Esophagus squamous epithelium (tissue), 5 donors: ENCODE measurements at regions not wholly inside any gene's neighbourhood (a gene's known extent, or its start where the extent isn't known, plus 50 kb on each side); places are given as distances from the start of the nearest gene placed in this dataset.

Experiments used
- DNase-seq: peaks from one replicate; lab custom pipeline; 2025; lab: John Stamatoyannopoulos, UW
- H3K27ac ChIP-seq, 4 donors: fragments of 200-600 bp; sonication (generic); one replicate each; pipeline ENCODE4 v1.5.1; 2016 to 2019; ENCODE audit warnings: mild to moderate bottlenecking in 1 of 4
- H3K27me3 ChIP-seq, 4 donors: fragments of 200-600 bp; sonication (generic); 1 replicate in 3 of 4; 2 replicates in 1 of 4; pipeline versions ENCODE4 v1.5.1 to v1.6.0; 2017 to 2021; ENCODE audit warnings: antibody characterized with exemption in 1 of 4
- H3K36me3 ChIP-seq, 3 donors: fragments of 200-600 bp; sonication (generic); one replicate each; pipeline ENCODE4 v1.5.1; 2016 to 2019
- H3K4me1 ChIP-seq, 3 donors: fragments of 200-600 bp; sonication (generic); one replicate each; pipeline ENCODE4 v1.5.1; 2017 to 2019
- H3K4me3 ChIP-seq, 4 donors: fragments of 200-600 bp; sonication (generic); 1 replicate in 3 of 4; 2 replicates in 1 of 4; pipeline ENCODE4 v1.5.1; 2016 to 2019; ENCODE audit warnings: mild to moderate bottlenecking in 2 of 4, moderate library complexity in 1 of 4
- H3K9me3 ChIP-seq, 3 donors: fragments of 200-600 bp; sonication (generic); one replicate each; pipeline ENCODE4 v1.5.1; 2016 to 2019
- CTCF ChIP-seq, 6 experiments: fragments of 450-650 bp in 4 of 6; fragments of 200-600 bp in 2 of 6; sonication (generic) in 2 of 6; IDR thresholded peaks; one replicate each; pipeline ENCODE4 v1.5.1; 2016 to 2019; ENCODE audit warnings: antibody characterized with exemption in 6 of 6, mild to moderate bottlenecking in 4 of 6, moderate library complexity in 4 of 6
- POLR2A ChIP-seq, 4 donors: fragments of 450-650 bp; IDR thresholded peaks; one replicate each; pipeline ENCODE4 v1.6.1; 2017; ENCODE audit warnings: antibody characterized with exemption in 4 of 4, mild to moderate bottlenecking in 4 of 4, moderate library complexity in 3 of 4
- WGBS, 2 donors: methylation state at CpG; one replicate each; pipeline ENCODE4 v1.1.5; 2018; 5-methylcytosine and 5-hydroxymethylcytosine counted together
- intact Hi-C: fragments of 100-400 bp; cut with DNase I; formaldehyde crosslinking; loops from one replicate; pipeline ENCODE4 v1.15.0; 2022
- donor health status: DM: yes; HTN: yes; CAD: no.

GRCh38 chr4:180960743-180961401, 1282.3 kb upstream of the TENM3 start:
- Histone ChIP-seq H3K27me3 (no peaks in the 10 kb centered on the region), H3K4me3 (no peak overlapping the region), H3K27ac (no peak overlapping the region), H3K4me1 (no peaks in the 10 kb centered on the region), H3K9me3 (no peaks in the 10 kb centered on the region), H3K36me3 (no peaks in the 10 kb centered on the region)
- no peak for DNase-seq
- TF ChIP-seq CTCF (IDR thresholded peaks at IDR 0.05) (peak in 1 of 6 experiments; percentile 12), POLR2A (IDR thresholded peaks at IDR 0.05) (no peak)
- WGBS, 2 donors = 67 to 73% methylated on average over 4 of the region's 4 CpGs
- intact Hi-C loops = no loop called here

GRCh38 chr4:180962268-180962667, 1280.9 kb upstream of the TENM3 start:
- Histone ChIP-seq H3K4me3 (no peak overlapping the region), H3K36me3 (no peaks in the 10 kb centered on the region), H3K4me1 (no peaks in the 10 kb centered on the region), H3K9me3 (no peaks in the 10 kb centered on the region), H3K27me3 (no peaks in the 10 kb centered on the region), H3K27ac (no peak overlapping the region)
- no peak for DNase-seq
- TF ChIP-seq CTCF (IDR thresholded peaks at IDR 0.05) (no peak), POLR2A (IDR thresholded peaks at IDR 0.05) (no peak)
- 77 to 81% methylated on average over 3 of the region's 3 CpGs for WGBS, 2 donors
- intact Hi-C loops = no loop called here

GRCh38 chr4:180966312-180966711, 1276.9 kb upstream of the TENM3 start:
- Histone ChIP-seq H3K4me3 (no peak overlapping the region), H3K27ac (no peak overlapping the region), H3K9me3 (no peaks in the 10 kb centered on the region), H3K4me1 (no peaks in the 10 kb centered on the region), H3K27me3 (no peaks in the 10 kb centered on the region), H3K36me3 (no peaks in the 10 kb centered on the region)
- DNase-seq = no peak
- 26 to 39% methylated on average over 2 of the region's 2 CpGs for WGBS, 2 donors
- intact Hi-C loops = no loop called here
- TF ChIP-seq CTCF (IDR thresholded peaks at IDR 0.05) (no peak), POLR2A (IDR thresholded peaks at IDR 0.05) (no peak)

- no peaks in the 10 kb centered on the region for H3K9me3 ChIP-seq
- no peaks in the 10 kb centered on the region for H3K4me1 ChIP-seq
- 74 to 75% methylated on average over 3 of the region's 3 CpGs for WGBS, 2 donors
- TF ChIP-seq POLR2A (IDR thresholded peaks at IDR 0.05) (no peak), CTCF (IDR thresholded peaks at IDR 0.05) (no peak)
- H3K27ac ChIP-seq = no peak overlapping the region
- DNase-seq = no peak
- intact Hi-C loops = no loop called here
- no peaks in the 10 kb centered on the region for H3K36me3 ChIP-seq
- no peaks in the 10 kb centered on the region for H3K27me3 ChIP-seq
- no peak overlapping the region for H3K4me3 ChIP-seq
Measured at GRCh38 chr4:180967936-180968335, 1275.3 kb upstream of the TENM3 start.

- no peak overlapping the region for H3K4me3 ChIP-seq
- H3K36me3 ChIP-seq = no peaks in the 10 kb centered on the region
- H3K27ac ChIP-seq = no peak overlapping the region
- DNase-seq = no peak
- H3K4me1 ChIP-seq = no peaks in the 10 kb centered on the region
- no peak for TF ChIP-seq POLR2A (IDR thresholded peaks at IDR 0.05)
- no peak for TF ChIP-seq CTCF (IDR thresholded peaks at IDR 0.05)
- no peaks in the 10 kb centered on the region for H3K27me3 ChIP-seq
- intact Hi-C loops = no loop called here
- H3K9me3 ChIP-seq = no peaks in the 10 kb centered on the region
- WGBS, 2 donors = 79 to 82% methylated on average over 4 of the region's 4 CpGs
Measured at GRCh38 chr4:180973894-180974293, 1269.3 kb upstream of the TENM3 start.
